A673 (cell line): ENCODE measurements at regions not wholly inside any gene's neighbourhood (a gene's known extent, or its start where the extent isn't known, plus 50 kb on each side); places are given as distances from the start of the nearest gene placed in this dataset.

Experiments used
- BruUV-seq: library from RNA; stranded (reverse); fragments of 400-500 nt; replicated peaks from 2 replicates; lab custom pipeline; 2021; lab: Mats Ljungman, UMichigan
- CTCF ChIA-PET: fragments of 300-600 bp; sonication (Branson Sonifier 250); formaldehyde crosslinking; loops from one replicate; lab custom pipeline; 2022; ENCODE audit warnings: antibody characterized with exemption; lab: Charles Lee
- POLR2A ChIA-PET: fragments of 300-600 bp; sonication (Branson Sonifier 250); formaldehyde crosslinking; loops from one replicate; lab custom pipeline; 2022; ENCODE audit warnings: antibody characterized with exemption; ENCODE audit not compliant: low non-redundant PET; lab: Charles Lee
- DNase-seq: peaks from one replicate; pipeline ENCODE4 v3.0.0-alpha.2; 2015; ENCODE audit warnings: low spot score
- H3K27ac ChIP-seq: fragments of 200-600 bp; sonication (generic); 2 replicates; pipeline ENCODE4 v1.5.1; 2016; ENCODE audit warnings: mixed run types, low read depth, mild to moderate bottlenecking, mixed read lengths, antibody characterized with exemption, low read length; ENCODE audit not compliant: poor library complexity, severe bottlenecking
- H3K27me3 ChIP-seq: fragments of 200-600 bp; sonication (generic); replicated peaks from 2 replicates; pipeline ENCODE4 v1.6.1; 2017; ENCODE audit warnings: mixed run types, low read depth, mild to moderate bottlenecking, mixed read lengths, antibody characterized with exemption, low read length; ENCODE audit not compliant: insufficient read depth, poor library complexity
- H3K36me3 ChIP-seq: fragments of 200-600 bp; sonication (generic); 2 replicates; pipeline ENCODE4 v1.6.1; 2016; ENCODE audit warnings: mixed run types, mild to moderate bottlenecking, mixed read lengths, antibody characterized with exemption, low read length; ENCODE audit not compliant: insufficient read depth, poor library complexity, severe bottlenecking
- H3K4me1 ChIP-seq: fragments of 200-600 bp; sonication (generic); 2 replicates; pipeline ENCODE4 v1.6.1; 2017; ENCODE audit warnings: mixed run types, mild to moderate bottlenecking, mixed read lengths, antibody characterized with exemption, low read length; ENCODE audit not compliant: insufficient read depth, poor library complexity, severe bottlenecking
- H3K4me3 ChIP-seq: fragments of 200-600 bp; sonication (generic); 2 replicates; pipeline ENCODE4 v1.5.1; 2016; ENCODE audit warnings: low read depth, mixed run types, mild to moderate bottlenecking, mixed read lengths, low read length; ENCODE audit not compliant: poor library complexity, severe bottlenecking
- H3K9me3 ChIP-seq: fragments of 200-600 bp; sonication (generic); 2 replicates; pipeline ENCODE4 v1.6.1; 2016; ENCODE audit warnings: mixed run types, low read depth, mild to moderate bottlenecking, mixed read lengths, antibody characterized with exemption, low read length; ENCODE audit not compliant: poor library complexity, severe bottlenecking
- CTCF ChIP-seq: fragments of 300-800, 200-600 bp; sonication (generic); conservative IDR thresholded peaks from 2 replicates; pipeline ENCODE4 v1.5.1; 2017; ENCODE audit warnings: low read depth, mild to moderate bottlenecking, antibody characterized with exemption, low read length, moderate library complexity, mixed read lengths
- EZH2 ChIP-seq: fragments of 200-600 bp; sonication (generic); IDR thresholded peaks from 2 replicates; pipeline ENCODE4 v1.6.1; 2017; ENCODE audit warnings: borderline replicate concordance, low read depth, mild to moderate bottlenecking, mixed read lengths, antibody characterized with exemption, low read length; ENCODE audit not compliant: poor library complexity, severe bottlenecking
- intact Hi-C: fragments of 100-400 bp; cut with micrococcal nuclease; formaldehyde crosslinking; loops from one replicate; pipeline ENCODE4 v1.10.0; 2022; ENCODE audit not compliant: unreplicated experiment

GRCh38 chr3:80096909-80097308 lies 329.1 kb upstream of the ROBO1 start:
- no peak overlapping the region for H3K27ac ChIP-seq
- H3K4me3 ChIP-seq: no peak overlapping the region
- no peaks in the 10 kb centered on the region for H3K36me3 ChIP-seq
- peaks cover 19% of the 10 kb centered on the region for H3K4me1 ChIP-seq
- no peak for TF ChIP-seq CTCF
- TF ChIP-seq EZH2: no peak
- no peak for DNase-seq
- H3K9me3 ChIP-seq: no peaks in the 10 kb centered on the region
- ChIA-PET CTCF (no interaction called here), POLR2A (no interaction called here)
- H3K27me3 ChIP-seq: no peaks in the 10 kb centered on the region
- no TSS peak for BruUV-seq
- intact Hi-C loops: loop anchor here (10.0 kb wide), 1 partner anchor 572 kb away; no protein-coding TSS in a partner anchor

DNA sequence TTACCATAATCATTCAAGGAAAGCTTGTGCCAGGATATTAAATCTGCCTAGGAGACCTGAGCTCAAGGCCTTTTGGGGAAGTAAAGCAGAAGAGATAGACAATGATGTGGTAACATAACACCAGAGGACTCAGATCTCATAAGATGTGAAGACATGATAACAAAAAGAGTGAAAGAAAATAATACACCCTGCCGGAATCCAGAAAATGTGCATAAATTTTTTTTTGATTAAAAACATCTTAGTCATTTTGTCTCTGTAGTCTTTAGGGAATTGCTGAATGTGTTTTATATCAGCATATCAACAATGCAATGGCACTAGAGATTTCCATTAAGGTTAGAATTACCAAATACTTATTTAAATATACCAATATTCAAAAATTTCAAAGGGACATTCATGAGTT lies 326.8 kb upstream of the ROBO1 start:
- CTCF ChIA-PET: interaction anchor here (0.6 kb wide), 1 partner anchor 920 kb away, joined by 5 read pairs; no protein-coding TSS in a partner anchor
- Histone ChIP-seq H3K4me1 (peaks cover 18% of the 10 kb centered on the region), H3K4me3 (no peak overlapping the region), H3K9me3 (no peaks in the 10 kb centered on the region), H3K27ac (peak overlapping the region; percentile 13), H3K36me3 (no peaks in the 10 kb centered on the region), H3K27me3 (no peaks in the 10 kb centered on the region)
- TF ChIP-seq CTCF (no peak), EZH2 (no peak)
- POLR2A ChIA-PET: interaction anchor here (0.6 kb wide), 1 partner anchor 399 kb away, joined by 3 read pairs; no protein-coding TSS in a partner anchor
- intact Hi-C loops: loop anchor here (10.0 kb wide), 1 partner anchor 570 kb away; no protein-coding TSS in a partner anchor
- BruUV-seq: no TSS peak
- DNase-seq: peak; percentile 64

GRCh38 chr3:80087767-80088166 lies 320.0 kb upstream of the ROBO1 start:
- intact Hi-C loops: no loop called here
- Histone ChIP-seq H3K27me3 (no peaks in the 10 kb centered on the region), H3K4me1 (peaks cover 10% of the 10 kb centered on the region), H3K4me3 (no peak overlapping the region), H3K36me3 (no peaks in the 10 kb centered on the region), H3K9me3 (no peaks in the 10 kb centered on the region), H3K27ac (no peak overlapping the region)
- no TSS peak for BruUV-seq
- POLR2A ChIA-PET: no interaction called here
- peak; percentile 31 for DNase-seq
- CTCF ChIA-PET: no interaction called here
- no peak for TF ChIP-seq EZH2
- TF ChIP-seq CTCF: no peak
